ENCODE measurements at regions not wholly inside any gene's neighbourhood (a gene's known extent, or its start where the extent isn't known, plus 50 kb on each side); places are given as distances from the start of the nearest gene placed in this dataset.

GRCh38 chr2:2738276-2738675, 407.2 kb upstream of the MYT1L start:
- no peak for TF ChIP-seq BACH1 (IDR thresholded peaks at IDR 0.05; ENCODE audit: low read length)
- TF ChIP-seq RBBP5 (IDR thresholded peaks at IDR 0.05; ENCODE audit: borderline replicate concordance, low read depth, low read length) = no peak
- TF ChIP-seq, protein P1, sequence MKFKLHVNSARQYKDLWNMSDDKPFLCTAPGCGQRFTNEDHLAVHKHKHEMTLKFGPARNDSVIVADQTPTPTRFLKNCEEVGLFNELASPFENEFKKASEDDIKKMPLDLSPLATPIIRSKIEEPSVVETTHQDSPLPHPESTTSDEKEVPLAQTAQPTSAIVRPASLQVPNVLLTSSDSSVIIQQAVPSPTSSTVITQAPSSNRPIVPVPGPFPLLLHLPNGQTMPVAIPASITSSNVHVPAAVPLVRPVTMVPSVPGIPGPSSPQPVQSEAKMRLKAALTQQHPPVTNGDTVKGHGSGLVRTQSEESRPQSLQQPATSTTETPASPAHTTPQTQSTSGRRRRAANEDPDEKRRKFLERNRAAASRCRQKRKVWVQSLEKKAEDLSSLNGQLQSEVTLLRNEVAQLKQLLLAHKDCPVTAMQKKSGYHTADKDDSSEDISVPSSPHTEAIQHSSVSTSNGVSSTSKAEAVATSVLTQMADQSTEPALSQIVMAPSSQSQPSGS (IDR thresholded peaks at IDR 0.05; ENCODE audit: low read length) = no peak

Data from H1 (cell line).